ENCODE measurements at regions not wholly inside any gene's neighbourhood (a gene's known extent, or its start where the extent isn't known, plus 50 kb on each side); places are given as distances from the start of the nearest gene placed in this dataset.

- TF ChIP-seq ZNF281 (CRISPR knock-in tag; IDR thresholded peaks at IDR 0.05) (no peak), ZNF671 (CRISPR knock-in tag; IDR thresholded peaks at IDR 0.05) (no peak)
These were observed 63.7 kb downstream of the MARCHF4 start (continued) for GRCh38 chr2:216308576-216308975.

GRCh38 chr2:216307496-216307895 lies 64.8 kb downstream of the MARCHF4 start:
- CTCF ChIA-PET: interaction anchor here (1.0 to 2.2 kb wide), 2 partner anchors 20 to 24 kb away, joined by 3 to 7 read pairs; no protein-coding TSS in a partner anchor
- Mint-ChIP-seq H3K27me3 (ENCODE audit: low read depth) (peaks cover 3% of the 10 kb centered on the region; the same call in 1 of the 2 replicates), H3K27ac (no peak overlapping the region), H3K36me3 (0 out of 2 replicates have a peak, but pooled peaks cover 2% of the 10 kb centered on the region), H3K4me1 (peaks cover 6% of the 10 kb centered on the region), H3K9me3 (no peaks in the 10 kb centered on the region; the same call in 1 of the 2 replicates), H3K4me3 (no peak overlapping the region)
- POLR2A ChIA-PET: no interaction called here
- no peak for ATAC-seq
- TF ChIP-seq ZNF263 (CRISPR knock-in tag; IDR thresholded peaks at IDR 0.05; ENCODE audit: low read depth): no peak
- TF ChIP-seq CDX4 (CRISPR knock-in tag; IDR thresholded peaks at IDR 0.05; ENCODE audit: borderline replicate concordance): no peak
- no peak for TF ChIP-seq TEAD1 (CRISPR knock-in tag; IDR thresholded peaks at IDR 0.05)
- no peak for TF ChIP-seq FOXP1 (CRISPR knock-in tag; IDR thresholded peaks at IDR 0.05; ENCODE audit: borderline replicate concordance)
- DNase-seq (ENCODE audit: low spot score): no peak

- peaks cover 3% of the 10 kb centered on the region; the same call in 1 of the 2 replicates for H3K27me3 Mint-ChIP-seq (ENCODE audit: low read depth)
- POLR2A ChIA-PET: no interaction called here
- H3K27ac Mint-ChIP-seq: peak overlapping the region; percentile 64; the same call in 1 of the 2 replicates
- no peak overlapping the region for H3K4me3 Mint-ChIP-seq
- peak; percentile 31 for DNase-seq (ENCODE audit: low spot score)
- no peaks in the 10 kb centered on the region; the same call in 1 of the 2 replicates for H3K9me3 Mint-ChIP-seq
- TF ChIP-seq FOXP1 (CRISPR knock-in tag; IDR thresholded peaks at IDR 0.05; ENCODE audit: borderline replicate concordance): no peak
- no peak for TF ChIP-seq HMGXB4 (CRISPR knock-in tag; IDR thresholded peaks at IDR 0.05)
- TF ChIP-seq ZMAT4 (CRISPR knock-in tag; IDR thresholded peaks at IDR 0.05): no peak
- no peak for TF ChIP-seq ELF4 (CRISPR knock-in tag; IDR thresholded peaks at IDR 0.05; ENCODE audit: low read depth)
- TF ChIP-seq ATF3 (CRISPR knock-in tag; conservative IDR thresholded peaks at IDR 0.05): no peak
- TF ChIP-seq ZNF263 (CRISPR knock-in tag; IDR thresholded peaks at IDR 0.05; ENCODE audit: low read depth): peak; percentile 85; the same call in 1 of the 2 replicates
- TF ChIP-seq MXD4 (CRISPR knock-in tag; IDR thresholded peaks at IDR 0.05; ENCODE audit: borderline replicate concordance): no peak
- TF ChIP-seq ATF2 (CRISPR knock-in tag; IDR thresholded peaks at IDR 0.05; ENCODE audit: borderline replicate concordance, low read depth): no peak
- TF ChIP-seq MYBL2 (CRISPR knock-in tag; IDR thresholded peaks at IDR 0.05): no peak
- TF ChIP-seq GABPB1 (CRISPR knock-in tag; IDR thresholded peaks at IDR 0.05): no peak
- peak; percentile 74; the same call in 1 of the 2 replicates for TF ChIP-seq ZNF423 (CRISPR knock-in tag; IDR thresholded peaks at IDR 0.05)
- no peak for TF ChIP-seq AFF4 (CRISPR knock-in tag; IDR thresholded peaks at IDR 0.05; ENCODE audit: borderline replicate concordance)
- CTCF ChIA-PET: interaction anchor here (1.0 to 2.2 kb wide), 2 partner anchors 21 to 23 kb away, joined by 3 to 7 read pairs; no protein-coding TSS in a partner anchor
- ATAC-seq: peak; percentile 93
- H3K4me1 Mint-ChIP-seq: peaks cover 6% of the 10 kb centered on the region
- H3K36me3 Mint-ChIP-seq: 0 out of 2 replicates have a peak, but pooled peaks cover 2% of the 10 kb centered on the region
These were observed 65.4 kb downstream of the MARCHF4 start for GRCh38 chr2:216306868-216307267.
